HG02642 (cell line): ENCODE measurements at regions not wholly inside any gene's neighbourhood (a gene's known extent, or its start where the extent isn't known, plus 50 kb on each side); places are given as distances from the start of the nearest gene placed in this dataset.

ENCODE experiments used
- ATAC-seq: cut with Tn5 transposase; IDR thresholded peaks from one replicate; pipeline ENCODE4 v1.9.1; 2021; ENCODE audit warnings: mild to moderate bottlenecking; ENCODE audit not compliant: unreplicated experiment, poor library complexity

- ATAC-seq = no peak
Observed at GRCh38 chr17:77375108-77375916, 234.5 kb downstream of the SEC14L1 start.

- no peak for ATAC-seq
Observed at GRCh38 chr17:77375917-77376651, 235.3 kb downstream of the SEC14L1 start.

GRCh38 chr17:77376795-77377709 lies 236.3 kb downstream of the SEC14L1 start:
- no peak for ATAC-seq

GRCh38 chr17:77377710-77378235 lies 237.0 kb downstream of the SEC14L1 start:
- no peak for ATAC-seq

GRCh38 chr17:77378318-77379064 lies 237.7 kb downstream of the SEC14L1 start:
- no peak for ATAC-seq

GRCh38 chr17:77379065-77379428 lies 238.3 kb downstream of the SEC14L1 start:
- ATAC-seq = no peak

GRCh38 chr17:77379832-77380231 lies 239.1 kb downstream of the SEC14L1 start:
- no peak for ATAC-seq

- ATAC-seq = no peak
Observed at GRCh38 chr17:77380395-77381184, 239.8 kb downstream of the SEC14L1 start.

- no peak for ATAC-seq
Observed at GRCh38 chr17:77381185-77381700, 240.5 kb downstream of the SEC14L1 start.

GRCh38 chr17:77381731-77382130 lies 241.0 kb downstream of the SEC14L1 start:
- ATAC-seq = no peak

GRCh38 chr17:77382356-77382911 lies 241.7 kb downstream of the SEC14L1 start:
- ATAC-seq = no peak

GRCh38 chr17:77382966-77383612 lies 242.3 kb downstream of the SEC14L1 start:
- ATAC-seq = no peak

GRCh38 chr17:77383613-77384608 lies 243.1 kb downstream of the SEC14L1 start:
- ATAC-seq = no peak

- ATAC-seq = no peak
Observed at GRCh38 chr17:77385750-77386501, 245.2 kb downstream of the SEC14L1 start.

- no peak for ATAC-seq
Observed at GRCh38 chr17:77386502-77387192, 245.9 kb downstream of the SEC14L1 start.
